ENCODE measurements at regions not wholly inside any gene's neighbourhood (a gene's known extent, or its start where the extent isn't known, plus 50 kb on each side); places are given as distances from the start of the nearest gene placed in this dataset.

DNA sequence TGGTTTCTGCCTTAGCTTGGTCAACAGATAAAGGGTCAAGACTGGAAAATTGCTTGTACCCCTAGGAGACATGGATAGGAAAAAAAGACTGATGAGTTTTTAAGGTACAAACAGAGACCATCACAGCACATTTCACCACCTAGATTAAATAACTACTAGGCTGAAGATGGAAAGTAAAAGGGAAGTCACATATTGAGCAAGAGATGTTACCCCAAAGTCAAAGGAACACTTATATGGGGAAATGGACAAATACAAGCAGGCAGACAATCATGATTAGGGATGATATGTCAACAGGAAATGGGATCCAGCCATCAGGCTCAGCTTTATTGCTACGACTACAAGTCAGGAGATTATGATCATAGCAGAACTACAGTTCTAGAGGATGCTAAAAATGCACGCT lies 1643.1 kb upstream of the CELF4 start:
- no peak for TF ChIP-seq SKIL (IDR thresholded peaks at IDR 0.05; ENCODE audit: low read depth, poor library complexity, severe bottlenecking)
- no peak for TF ChIP-seq CEBPB (IDR thresholded peaks at IDR 0.05; ENCODE audit: borderline replicate concordance in 1 of 2, low read depth in 2 of 2, low read length in 2 of 2)
- no peak for TF ChIP-seq CHD2 (IDR thresholded peaks at IDR 0.05; ENCODE audit: borderline replicate concordance, low read depth, low read length)
- TF ChIP-seq ZNF592 (IDR thresholded peaks at IDR 0.05), result no peak
- TF ChIP-seq REST (IDR thresholded peaks at IDR 0.05; ENCODE audit: low read depth, low read length), result no peak
- SMC1A ChIA-PET (ENCODE audit: uncharacterized antibody, unreplicated experiment), result no interaction called here
- WGBS (ENCODE audit: insufficient coverage, insufficient replicate concordance, low lambda C conversion rate, missing lambda C conversion rate), result 3% methylated on average over 2 of the region's 2 CpGs
- FAIRE-seq (no peak), ATAC-seq (no peak), DNase-seq (ENCODE audit: low read depth, low spot score) (no peak)
- no peak overlapping the region for H3K9ac ChIP-seq (ENCODE audit: control insufficient read depth, insufficient read depth, low read length)
- H3K27ac ChIP-seq (ENCODE audit: control insufficient read depth, insufficient read depth), result no peak overlapping the region
- H3K9me3 ChIP-seq (replicated peaks; ENCODE audit: control insufficient read depth, insufficient read depth, low read length), result no peaks in the 10 kb centered on the region
- no peaks in the 10 kb centered on the region for H3K4me1 ChIP-seq (ENCODE audit: control insufficient read depth, insufficient read depth, low read length)
- no peaks in the 10 kb centered on the region for H4K20me1 ChIP-seq (ENCODE audit: control insufficient read depth, insufficient read depth)
- no peaks in the 10 kb centered on the region for H3K79me2 ChIP-seq (ENCODE audit: control insufficient read depth, insufficient read depth, low read length)
- intact Hi-C loops (cut with micrococcal nuclease; ENCODE audit: unreplicated experiment) (no loop called here), in situ Hi-C loops (cut with MboI) (no loop called here)
- H3K36me3 ChIP-seq (ENCODE audit: control insufficient read depth in 2 of 2, insufficient read depth in 2 of 2, low read length in 1 of 2), result no peaks in the 10 kb centered on the region
- no peaks in the 10 kb centered on the region for H3K27me3 ChIP-seq (replicated peaks in 1 of 2; ENCODE audit: control insufficient read depth in 2 of 2, insufficient read depth in 2 of 2, low read length in 1 of 2)
- no peak overlapping the region for H2AFZ ChIP-seq (ENCODE audit: control insufficient read depth, low read depth, low read length)
- RAD21 ChIA-PET (ENCODE audit: unreplicated experiment), result no interaction called here
- no peak overlapping the region for H3K4me2 ChIP-seq (ENCODE audit: control insufficient read depth, insufficient read depth)
- CTCF ChIA-PET, result interaction anchor here (1.4 kb wide), 1 partner anchor 9 kb away, joined by 4 read pairs; no protein-coding TSS in a partner anchor
- no TSS peak for BruUV-seq (replicated peaks)
- H3K4me3 ChIP-seq, result no peak overlapping the region
- POLR2A ChIA-PET, result no interaction called here

Measured in GM12878 (cell line).